ENCODE measurements at regions not wholly inside any gene's neighbourhood (a gene's known extent, or its start where the extent isn't known, plus 50 kb on each side); places are given as distances from the start of the nearest gene placed in this dataset.

- Histone ChIP-seq H3K18ac (ENCODE audit: low read length) (peak overlapping the region; percentile 2), H3K4me3 (ENCODE audit: low read depth, low read length) (no peak overlapping the region), H3K14ac (ENCODE audit: low read length) (no peak overlapping the region), H2BK12ac (ENCODE audit: low read length) (peak overlapping the region; percentile 15), H4K8ac (ENCODE audit: low read depth, low read length) (peak overlapping the region; percentile 2), H2AFZ (ENCODE audit: insufficient read depth, low read length, poor library complexity) (no peak overlapping the region), H3K36me3 (ENCODE audit: control insufficient read depth in 1 of 2, insufficient read depth in 2 of 2, low read length in 2 of 2) (no peaks in the 10 kb centered on the region), H4K12ac (ENCODE audit: low read depth, low read length) (no peak overlapping the region), H3K9ac (ENCODE audit: low read length) (no peak overlapping the region), H4K91ac (ENCODE audit: low read depth, low read length) (peak overlapping the region; percentile 9), H2BK5ac (ENCODE audit: low read depth, low read length, poor library complexity) (no peak overlapping the region), H3K27ac (ENCODE audit: low read depth, low read length) (peak overlapping the region; percentile 35), H3K9me3 (ENCODE audit: insufficient read depth, low read depth, low read length) (peaks cover 3% of the 10 kb centered on the region), H3K23ac (ENCODE audit: low read length) (no peak overlapping the region), H3K79me1 (ENCODE audit: low read length) (peaks cover 4% of the 10 kb centered on the region), H2AK5ac (ENCODE audit: low read length) (peak overlapping the region; percentile 7), H3K4me2 (ENCODE audit: low read length) (no peak overlapping the region), H3K4ac (ENCODE audit: low read depth, low read length) (no peak overlapping the region), H3K27me3 (ENCODE audit: insufficient read depth, low read length) (no peaks in the 10 kb centered on the region), H3K4me1 (ENCODE audit: control insufficient read depth in 1 of 2, insufficient read depth in 2 of 2, low read length in 2 of 2) (peaks cover 31 to 35% of the 10 kb centered on the region in 2 experiments), H2BK120ac (ENCODE audit: insufficient read depth, low read length, poor library complexity) (no peak overlapping the region), H3K79me2 (ENCODE audit: control insufficient read depth, insufficient read depth, low read length, poor library complexity) (no peaks in the 10 kb centered on the region)
- peak; percentile 76 to 81 for DNase-seq
- no CpG with 5 or more reads among the region's 16 CpGs for WGBS (ENCODE audit: extremely low coverage, insufficient coverage, insufficient read length)
These were observed 100.6 kb upstream of the IER5L start for GRCh38 chr9:129278391-129279237.

- peaks cover 25 to 31% of the 10 kb centered on the region in 2 experiments for H3K4me1 ChIP-seq (ENCODE audit: control insufficient read depth in 1 of 2, insufficient read depth in 2 of 2, low read length in 2 of 2)
- no peak overlapping the region for H3K4me2 ChIP-seq (ENCODE audit: low read length)
- H3K27ac ChIP-seq (ENCODE audit: low read depth, low read length) = no peak overlapping the region
- H2BK12ac ChIP-seq (ENCODE audit: low read length) = peak overlapping the region; percentile 84
- WGBS (ENCODE audit: extremely low coverage, insufficient coverage, insufficient read length) = no CpG with 5 or more reads among the region's 16 CpGs
- peak overlapping the region; percentile 60 for H2BK120ac ChIP-seq (ENCODE audit: insufficient read depth, low read length, poor library complexity)
- peak overlapping the region; percentile 32 for H4K12ac ChIP-seq (ENCODE audit: low read depth, low read length)
- H3K36me3 ChIP-seq (ENCODE audit: control insufficient read depth in 1 of 2, insufficient read depth in 2 of 2, low read length in 2 of 2) = no peaks in the 10 kb centered on the region
- H3K18ac ChIP-seq (ENCODE audit: low read length) = peak overlapping the region; percentile 38
- H3K14ac ChIP-seq (ENCODE audit: low read length) = peak overlapping the region; percentile 55
- no peak overlapping the region for H3K9ac ChIP-seq (ENCODE audit: low read length)
- H3K27me3 ChIP-seq (ENCODE audit: insufficient read depth, low read length) = no peaks in the 10 kb centered on the region
- H4K8ac ChIP-seq (ENCODE audit: low read depth, low read length) = peak overlapping the region; percentile 23
- no peak overlapping the region for H3K4ac ChIP-seq (ENCODE audit: low read depth, low read length)
- no peaks in the 10 kb centered on the region for H3K79me2 ChIP-seq (ENCODE audit: control insufficient read depth, insufficient read depth, low read length, poor library complexity)
- peak overlapping the region; percentile 59 for H2AK5ac ChIP-seq (ENCODE audit: low read length)
- H3K79me1 ChIP-seq (ENCODE audit: low read length) = peaks cover 4% of the 10 kb centered on the region
- H2AFZ ChIP-seq (ENCODE audit: insufficient read depth, low read length, poor library complexity) = no peak overlapping the region
- H3K23ac ChIP-seq (ENCODE audit: low read length) = no peak overlapping the region
- peak in 1 of 2 donors; percentile 22 for DNase-seq
- peak overlapping the region; percentile 41 for H4K91ac ChIP-seq (ENCODE audit: low read depth, low read length)
- H3K9me3 ChIP-seq (ENCODE audit: insufficient read depth, low read depth, low read length) = peaks cover 3% of the 10 kb centered on the region
- H2BK5ac ChIP-seq (ENCODE audit: low read depth, low read length, poor library complexity) = no peak overlapping the region
- H3K4me3 ChIP-seq (ENCODE audit: low read depth, low read length) = no peak overlapping the region
These were observed 98.6 kb upstream of the IER5L start for GRCh38 chr9:129276486-129277230.

- H3K9me3 ChIP-seq (ENCODE audit: insufficient read depth, low read depth, low read length) = peaks cover 3% of the 10 kb centered on the region
- H2AK5ac ChIP-seq (ENCODE audit: low read length) = no peak overlapping the region
- H3K4me1 ChIP-seq (ENCODE audit: control insufficient read depth in 1 of 2, insufficient read depth in 2 of 2, low read length in 2 of 2) = peaks cover 25 to 31% of the 10 kb centered on the region in 2 experiments
- H2AFZ ChIP-seq (ENCODE audit: insufficient read depth, low read length, poor library complexity) = no peak overlapping the region
- peak overlapping the region; percentile 34 for H4K91ac ChIP-seq (ENCODE audit: low read depth, low read length)
- no peaks in the 10 kb centered on the region for H3K79me2 ChIP-seq (ENCODE audit: control insufficient read depth, insufficient read depth, low read length, poor library complexity)
- no peak overlapping the region for H3K4me2 ChIP-seq (ENCODE audit: low read length)
- H2BK120ac ChIP-seq (ENCODE audit: insufficient read depth, low read length, poor library complexity) = no peak overlapping the region
- DNase-seq = peak in 1 of 2 donors; percentile 74
- no peak overlapping the region for H2BK5ac ChIP-seq (ENCODE audit: low read depth, low read length, poor library complexity)
- H4K12ac ChIP-seq (ENCODE audit: low read depth, low read length) = no peak overlapping the region
- no peak overlapping the region for H3K9ac ChIP-seq (ENCODE audit: low read length)
- H4K8ac ChIP-seq (ENCODE audit: low read depth, low read length) = no peak overlapping the region
- no peaks in the 10 kb centered on the region for H3K27me3 ChIP-seq (ENCODE audit: insufficient read depth, low read length)
- no peak overlapping the region for H3K23ac ChIP-seq (ENCODE audit: low read length)
- no peak overlapping the region for H3K4me3 ChIP-seq (ENCODE audit: low read depth, low read length)
- no peak overlapping the region for H3K27ac ChIP-seq (ENCODE audit: low read depth, low read length)
- no peak overlapping the region for H3K4ac ChIP-seq (ENCODE audit: low read depth, low read length)
- H3K18ac ChIP-seq (ENCODE audit: low read length) = no peak overlapping the region
- H3K79me1 ChIP-seq (ENCODE audit: low read length) = peaks cover 4% of the 10 kb centered on the region
- H3K14ac ChIP-seq (ENCODE audit: low read length) = no peak overlapping the region
- H2BK12ac ChIP-seq (ENCODE audit: low read length) = no peak overlapping the region
- no CpG with 5 or more reads among the region's 10 CpGs for WGBS (ENCODE audit: extremely low coverage, insufficient coverage, insufficient read length)
- no peaks in the 10 kb centered on the region for H3K36me3 ChIP-seq (ENCODE audit: control insufficient read depth in 1 of 2, insufficient read depth in 2 of 2, low read length in 2 of 2)
These were observed 97.7 kb upstream of the IER5L start for GRCh38 chr9:129275626-129276247.

- no peak overlapping the region for H4K8ac ChIP-seq (ENCODE audit: low read depth, low read length)
- no peaks in the 10 kb centered on the region for H3K36me3 ChIP-seq (ENCODE audit: control insufficient read depth in 1 of 2, insufficient read depth in 2 of 2, low read length in 2 of 2)
- no peak overlapping the region for H3K4ac ChIP-seq (ENCODE audit: low read depth, low read length)
- H3K79me1 ChIP-seq (ENCODE audit: low read length) = peaks cover 4% of the 10 kb centered on the region
- H3K9ac ChIP-seq (ENCODE audit: low read length) = no peak overlapping the region
- DNase-seq = no peak
- no peak overlapping the region for H2AK5ac ChIP-seq (ENCODE audit: low read length)
- no peak overlapping the region for H4K91ac ChIP-seq (ENCODE audit: low read depth, low read length)
- H3K4me2 ChIP-seq (ENCODE audit: low read length) = no peak overlapping the region
- no peak overlapping the region for H2BK120ac ChIP-seq (ENCODE audit: insufficient read depth, low read length, poor library complexity)
- no peak overlapping the region for H3K14ac ChIP-seq (ENCODE audit: low read length)
- H3K27ac ChIP-seq (ENCODE audit: low read depth, low read length) = no peak overlapping the region
- H3K27me3 ChIP-seq (ENCODE audit: insufficient read depth, low read length) = no peaks in the 10 kb centered on the region
- no peak overlapping the region for H2AFZ ChIP-seq (ENCODE audit: insufficient read depth, low read length, poor library complexity)
- WGBS (ENCODE audit: extremely low coverage, insufficient coverage, insufficient read length) = no CpG with 5 or more reads among the region's 19 CpGs
- no peak overlapping the region for H3K18ac ChIP-seq (ENCODE audit: low read length)
- H3K23ac ChIP-seq (ENCODE audit: low read length) = no peak overlapping the region
- H3K4me3 ChIP-seq (ENCODE audit: low read depth, low read length) = no peak overlapping the region
- peaks cover 3% of the 10 kb centered on the region for H3K9me3 ChIP-seq (ENCODE audit: insufficient read depth, low read depth, low read length)
- peaks cover 25 to 31% of the 10 kb centered on the region in 2 experiments for H3K4me1 ChIP-seq (ENCODE audit: control insufficient read depth in 1 of 2, insufficient read depth in 2 of 2, low read length in 2 of 2)
- no peaks in the 10 kb centered on the region for H3K79me2 ChIP-seq (ENCODE audit: control insufficient read depth, insufficient read depth, low read length, poor library complexity)
- H4K12ac ChIP-seq (ENCODE audit: low read depth, low read length) = no peak overlapping the region
- H2BK5ac ChIP-seq (ENCODE audit: low read depth, low read length, poor library complexity) = no peak overlapping the region
- no peak overlapping the region for H2BK12ac ChIP-seq (ENCODE audit: low read length)
These were observed 96.1 kb upstream of the IER5L start for GRCh38 chr9:129273941-129274684.
